ENCODE measurements at regions not wholly inside any gene's neighbourhood (a gene's known extent, or its start where the extent isn't known, plus 50 kb on each side); places are given as distances from the start of the nearest gene placed in this dataset.

DNA sequence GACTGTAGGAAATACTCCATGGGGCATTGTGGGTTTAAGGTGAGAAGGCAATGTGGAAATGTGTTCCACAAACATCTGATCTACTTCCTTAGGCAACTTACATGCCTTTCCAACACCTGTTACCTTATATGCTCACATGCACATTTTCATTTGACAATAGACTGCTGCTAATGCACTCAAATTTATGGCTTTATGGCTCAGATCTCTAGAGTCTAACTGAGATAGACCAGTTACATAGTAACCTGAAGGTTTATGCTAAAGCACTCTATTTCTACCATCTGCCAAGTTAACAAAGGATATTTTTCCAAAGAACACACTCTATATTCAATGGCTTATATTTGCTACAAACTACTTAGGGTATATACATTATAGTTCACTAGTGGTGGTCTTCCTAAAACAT, 969.0 kb downstream of the TECRL start:
- TF ChIP-seq EZH2 (IDR thresholded peaks at IDR 0.05) (no peak), POLR2AphosphoS5 (IDR thresholded peaks at IDR 0.05; ENCODE audit: borderline replicate concordance, low read depth, low read length) (no peak), FOXP2 (optimal IDR thresholded peaks at IDR 0.05; ENCODE audit: control extremely low read depth, extremely low read length, insufficient read depth) (no peak)

All from SK-N-MC (cell line).